Stomach (tissue), 4 donors: ENCODE measurements at regions not wholly inside any gene's neighbourhood (a gene's known extent, or its start where the extent isn't known, plus 50 kb on each side); places are given as distances from the start of the nearest gene placed in this dataset.

ENCODE experiments used
- POLR2AphosphoS5 ChIP-seq, 3 donors: sonication (generic); formaldehyde crosslinking; IDR thresholded peaks; one replicate each; pipeline ENCODE4 v1.6.1; 2016; ENCODE audit warnings: antibody characterized with exemption in 3 of 3
- TF ChIP-seq, protein P1 (sequence below), 7 experiments: fragments of 450-650 bp in 4 of 7; fragments of 200-600 bp in 3 of 7; sonication (generic) in 3 of 7; IDR thresholded peaks; one replicate each; pipeline ENCODE4 v1.5.1; 2016 to 2019; ENCODE audit warnings: antibody characterized with exemption in 7 of 7, control low read depth in 2 of 7, mild to moderate bottlenecking in 1 of 7

DNA sequence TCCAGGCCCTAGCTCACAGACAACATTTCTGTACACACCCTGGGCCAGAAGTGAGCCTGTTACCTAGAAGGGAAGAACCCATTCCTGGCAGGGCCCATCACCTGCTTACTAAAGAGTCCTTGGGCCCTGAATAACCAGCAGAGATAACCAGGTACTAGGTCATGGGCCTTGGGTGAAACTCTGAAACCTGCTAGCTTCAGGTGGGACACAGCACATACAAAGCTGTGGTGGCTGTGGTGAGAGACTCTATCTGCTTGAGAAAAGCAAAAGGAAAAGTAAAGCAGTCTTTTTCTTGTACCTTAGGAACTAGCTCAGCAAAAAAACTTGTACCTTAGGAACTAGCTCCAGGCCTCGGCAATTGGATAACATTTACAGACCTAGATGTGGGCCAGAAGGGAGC is 1895.9 kb upstream of the PCDH20 start:
- no peak for TF ChIP-seq POLR2AphosphoS5 (IDR thresholded peaks at IDR 0.05)
- TF ChIP-seq, protein P1, sequence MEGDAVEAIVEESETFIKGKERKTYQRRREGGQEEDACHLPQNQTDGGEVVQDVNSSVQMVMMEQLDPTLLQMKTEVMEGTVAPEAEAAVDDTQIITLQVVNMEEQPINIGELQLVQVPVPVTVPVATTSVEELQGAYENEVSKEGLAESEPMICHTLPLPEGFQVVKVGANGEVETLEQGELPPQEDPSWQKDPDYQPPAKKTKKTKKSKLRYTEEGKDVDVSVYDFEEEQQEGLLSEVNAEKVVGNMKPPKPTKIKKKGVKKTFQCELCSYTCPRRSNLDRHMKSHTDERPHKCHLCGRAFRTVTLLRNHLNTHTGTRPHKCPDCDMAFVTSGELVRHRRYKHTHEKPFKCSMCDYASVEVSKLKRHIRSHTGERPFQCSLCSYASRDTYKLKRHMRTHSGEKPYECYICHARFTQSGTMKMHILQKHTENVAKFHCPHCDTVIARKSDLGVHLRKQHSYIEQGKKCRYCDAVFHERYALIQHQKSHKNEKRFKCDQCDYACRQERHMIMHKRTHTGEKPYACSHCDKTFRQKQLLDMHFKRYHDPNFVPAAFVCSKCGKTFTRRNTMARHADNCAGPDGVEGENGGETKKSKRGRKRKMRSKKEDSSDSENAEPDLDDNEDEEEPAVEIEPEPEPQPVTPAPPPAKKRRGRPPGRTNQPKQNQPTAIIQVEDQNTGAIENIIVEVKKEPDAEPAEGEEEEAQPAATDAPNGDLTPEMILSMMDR (IDR thresholded peaks at IDR 0.05), result no peak
